Upper lobe of left lung (tissue), 4 donors: ENCODE measurements at regions not wholly inside any gene's neighbourhood (a gene's known extent, or its start where the extent isn't known, plus 50 kb on each side); places are given as distances from the start of the nearest gene placed in this dataset.

Experiments used
- CTCF ChIP-seq, 6 experiments: fragments of 450-650 bp in 4 of 6; fragments of 200-600 bp in 2 of 6; sonication (generic) in 2 of 6; IDR thresholded peaks; one replicate each; pipeline ENCODE4 v1.5.1; 2016 to 2019; ENCODE audit warnings: antibody characterized with exemption in 6 of 6
- POLR2A ChIP-seq, 4 donors: fragments of 450-650 bp; IDR thresholded peaks; one replicate each; pipeline ENCODE4 v1.5.1; 2016 to 2017; ENCODE audit warnings: antibody characterized with exemption in 4 of 4, mild to moderate bottlenecking in 2 of 4
- POLR2AphosphoS5 ChIP-seq, 2 donors: sonication (generic); formaldehyde crosslinking; IDR thresholded peaks; one replicate each; pipeline ENCODE4 v1.5.1; 2017; ENCODE audit warnings: antibody characterized with exemption in 2 of 2

GRCh38 chr12:98464190-98464589 lies 51.2 kb upstream of the TMPO start:
- TF ChIP-seq POLR2A (IDR thresholded peaks at IDR 0.05), result no peak
- no peak for TF ChIP-seq CTCF (IDR thresholded peaks at IDR 0.05)
- no peak for TF ChIP-seq POLR2AphosphoS5 (IDR thresholded peaks at IDR 0.05)
